ENCODE measurements at regions not wholly inside any gene's neighbourhood (a gene's known extent, or its start where the extent isn't known, plus 50 kb on each side); places are given as distances from the start of the nearest gene placed in this dataset.

GRCh38 chr4:18638031-18638430 is 616.5 kb upstream of the LCORL start:
- no peak overlapping the region for H3K4me3 ChIP-seq (ENCODE audit: low read depth, low read length, poor library complexity, severe bottlenecking)
- no peak overlapping the region for H3K27ac ChIP-seq (ENCODE audit: low read depth, low read length, poor library complexity, severe bottlenecking)
- DNase-seq (ENCODE audit: low spot score): no peak
- H3K9me3 ChIP-seq (ENCODE audit: low read depth, low read length, poor library complexity, severe bottlenecking): no peaks in the 10 kb centered on the region
- POLR2A ChIA-PET (ENCODE audit: low non-redundant PET): no interaction called here
- no peak for TF ChIP-seq EZH2 (IDR thresholded peaks at IDR 0.05; ENCODE audit: borderline replicate concordance, low read depth, low read length, poor library complexity, severe bottlenecking)
- TF ChIP-seq CTCF (conservative IDR thresholded peaks at IDR 0.05; ENCODE audit: low read depth, low read length): no peak
- no peaks in the 10 kb centered on the region for H3K27me3 ChIP-seq (replicated peaks; ENCODE audit: insufficient read depth, low read depth, low read length, poor library complexity)
- CTCF ChIA-PET: no interaction called here
- H3K36me3 ChIP-seq (ENCODE audit: insufficient read depth, low read length, poor library complexity, severe bottlenecking): no peaks in the 10 kb centered on the region
- intact Hi-C loops (cut with micrococcal nuclease; ENCODE audit: unreplicated experiment): no loop called here
- no peaks in the 10 kb centered on the region for H3K4me1 ChIP-seq (ENCODE audit: insufficient read depth, low read length, poor library complexity, severe bottlenecking)
- no TSS peak for BruUV-seq (replicated peaks)

- ChIA-PET CTCF (no interaction called here), POLR2A (ENCODE audit: low non-redundant PET) (interaction anchor here (0.6 kb wide), 1 partner anchor 23 kb away, joined by 3 read pairs; no protein-coding TSS in a partner anchor)
- Histone ChIP-seq H3K27ac (ENCODE audit: low read depth, low read length, poor library complexity, severe bottlenecking) (no peak overlapping the region), H3K27me3 (replicated peaks; ENCODE audit: insufficient read depth, low read depth, low read length, poor library complexity) (no peaks in the 10 kb centered on the region), H3K4me1 (ENCODE audit: insufficient read depth, low read length, poor library complexity, severe bottlenecking) (no peaks in the 10 kb centered on the region), H3K36me3 (ENCODE audit: insufficient read depth, low read length, poor library complexity, severe bottlenecking) (no peaks in the 10 kb centered on the region), H3K9me3 (ENCODE audit: low read depth, low read length, poor library complexity, severe bottlenecking) (no peaks in the 10 kb centered on the region), H3K4me3 (ENCODE audit: low read depth, low read length, poor library complexity, severe bottlenecking) (no peak overlapping the region)
- no peak for DNase-seq (ENCODE audit: low spot score)
- TF ChIP-seq EZH2 (IDR thresholded peaks at IDR 0.05; ENCODE audit: borderline replicate concordance, low read depth, low read length, poor library complexity, severe bottlenecking) (no peak), CTCF (conservative IDR thresholded peaks at IDR 0.05; ENCODE audit: low read depth, low read length) (no peak)
- no TSS peak for BruUV-seq (replicated peaks)
- intact Hi-C loops (cut with micrococcal nuclease; ENCODE audit: unreplicated experiment): no loop called here
These were observed 614.5 kb upstream of the LCORL start for GRCh38 chr4:18636001-18636585.

- H3K4me3 ChIP-seq (ENCODE audit: low read depth, low read length, poor library complexity, severe bottlenecking): no peak overlapping the region
- ChIA-PET POLR2A (ENCODE audit: low non-redundant PET) (interaction anchor here (0.6 kb wide), 1 partner anchor 24 kb away, joined by 3 read pairs; no protein-coding TSS in a partner anchor), CTCF (no interaction called here)
- BruUV-seq (replicated peaks): no TSS peak
- no peak overlapping the region for H3K27ac ChIP-seq (ENCODE audit: low read depth, low read length, poor library complexity, severe bottlenecking)
- no peak for DNase-seq (ENCODE audit: low spot score)
- no peaks in the 10 kb centered on the region for H3K27me3 ChIP-seq (replicated peaks; ENCODE audit: insufficient read depth, low read depth, low read length, poor library complexity)
- intact Hi-C loops (cut with micrococcal nuclease; ENCODE audit: unreplicated experiment): no loop called here
- no peaks in the 10 kb centered on the region for H3K4me1 ChIP-seq (ENCODE audit: insufficient read depth, low read length, poor library complexity, severe bottlenecking)
- no peaks in the 10 kb centered on the region for H3K9me3 ChIP-seq (ENCODE audit: low read depth, low read length, poor library complexity, severe bottlenecking)
- H3K36me3 ChIP-seq (ENCODE audit: insufficient read depth, low read length, poor library complexity, severe bottlenecking): no peaks in the 10 kb centered on the region
- TF ChIP-seq EZH2 (IDR thresholded peaks at IDR 0.05; ENCODE audit: borderline replicate concordance, low read depth, low read length, poor library complexity, severe bottlenecking): no peak
These were observed 614.0 kb upstream of the LCORL start for GRCh38 chr4:18635531-18635930.

GRCh38 chr4:18631586-18631985 is 610.0 kb upstream of the LCORL start:
- ChIA-PET POLR2A (ENCODE audit: low non-redundant PET) (no interaction called here), CTCF (no interaction called here)
- intact Hi-C loops (cut with micrococcal nuclease; ENCODE audit: unreplicated experiment): no loop called here
- no peaks in the 10 kb centered on the region for H3K36me3 ChIP-seq (ENCODE audit: insufficient read depth, low read length, poor library complexity, severe bottlenecking)
- no peaks in the 10 kb centered on the region for H3K4me1 ChIP-seq (ENCODE audit: insufficient read depth, low read length, poor library complexity, severe bottlenecking)
- TF ChIP-seq CTCF (conservative IDR thresholded peaks at IDR 0.05; ENCODE audit: low read depth, low read length): no peak
- TF ChIP-seq EZH2 (IDR thresholded peaks at IDR 0.05; ENCODE audit: borderline replicate concordance, low read depth, low read length, poor library complexity, severe bottlenecking): no peak
- no peaks in the 10 kb centered on the region for H3K27me3 ChIP-seq (replicated peaks; ENCODE audit: insufficient read depth, low read depth, low read length, poor library complexity)
- no peak overlapping the region for H3K27ac ChIP-seq (ENCODE audit: low read depth, low read length, poor library complexity, severe bottlenecking)
- H3K9me3 ChIP-seq (ENCODE audit: low read depth, low read length, poor library complexity, severe bottlenecking): no peaks in the 10 kb centered on the region
- no TSS peak for BruUV-seq (replicated peaks)
- no peak for DNase-seq (ENCODE audit: low spot score)
- H3K4me3 ChIP-seq (ENCODE audit: low read depth, low read length, poor library complexity, severe bottlenecking): no peak overlapping the region
